Testis (tissue), 2 donors: ENCODE measurements at regions not wholly inside any gene's neighbourhood (a gene's known extent, or its start where the extent isn't known, plus 50 kb on each side); places are given as distances from the start of the nearest gene placed in this dataset.

ENCODE experiments used
- DNase-seq: peaks from one replicate; pipeline ENCODE4 v3.0.0-alpha.2; 2019
- H3K27ac ChIP-seq, 2 donors: fragments of 200-600 bp; sonication (generic); one replicate each; pipeline ENCODE4 v1.5.1; 2019
- H3K27me3 ChIP-seq: fragments of 200-600 bp; sonication (generic); one replicate; pipeline ENCODE4 v1.5.1; 2019
- H3K36me3 ChIP-seq: fragments of 200-600 bp; sonication (generic); one replicate; pipeline ENCODE4 v1.5.1; 2017; ENCODE audit warnings: low read depth; ENCODE audit errors: missing control alignments
- H3K4me1 ChIP-seq: fragments of 200-600 bp; sonication (generic); one replicate; pipeline ENCODE4 v1.5.1; 2019
- H3K4me3 ChIP-seq, 2 donors: fragments of 200-600 bp; sonication (generic); one replicate each; pipeline ENCODE4 v1.5.1; 2017 to 2019
- H3K9me3 ChIP-seq: fragments of 200-600 bp; sonication (generic); one replicate; pipeline ENCODE4 v1.5.1; 2017
- POLR2A ChIP-seq: fragments of 450-650 bp; IDR thresholded peaks from one replicate; pipeline ENCODE4 v1.6.1; 2017; ENCODE audit warnings: antibody characterized with exemption, mild to moderate bottlenecking, moderate library complexity
- WGBS, 2 donors: methylation state at CpG; one replicate each; pipeline ENCODE4 v1.1.5; 2018; 5-methylcytosine and 5-hydroxymethylcytosine counted together
- intact Hi-C: fragments of 100-400 bp; cut with DNase I; formaldehyde crosslinking; loops from one replicate; pipeline ENCODE4 v1.15.1; 2023; ENCODE audit warnings: low total_unique reads
- TF ChIP-seq, protein P1 (sequence below), 3 experiments: fragments of 450-650 bp in 2 of 3; fragments of 200-600 bp in 1 of 3; sonication (generic) in 1 of 3; IDR thresholded peaks; one replicate each; pipeline ENCODE4 v1.5.1; 2016 to 2019; ENCODE audit warnings: antibody characterized with exemption in 3 of 3, mild to moderate bottlenecking in 2 of 3, moderate library complexity in 1 of 3

- intact Hi-C loops, result no loop called here
- H3K36me3 ChIP-seq, result no peaks in the 10 kb centered on the region
- 55 to 64% methylated on average over 4 of the region's 4 CpGs for WGBS, 2 donors
These were observed 113.1 kb upstream of the RNF32 start for GRCh38 chr7:156527458-156527890.

GRCh38 chr7:156524818-156525597, 115.6 kb upstream of the RNF32 start:
- no peaks in the 10 kb centered on the region for H3K36me3 ChIP-seq
- no peaks in the 10 kb centered on the region for H3K9me3 ChIP-seq
- no peak for DNase-seq
- no peak overlapping the region for H3K4me3 ChIP-seq
- WGBS, 2 donors, result 59 to 69% methylated on average over 11 of the region's 11 CpGs
- H3K4me1 ChIP-seq, result no peaks in the 10 kb centered on the region
- no peaks in the 10 kb centered on the region for H3K27me3 ChIP-seq
- intact Hi-C loops, result no loop called here
- no peak for TF ChIP-seq POLR2A
- TF ChIP-seq, protein P1, sequence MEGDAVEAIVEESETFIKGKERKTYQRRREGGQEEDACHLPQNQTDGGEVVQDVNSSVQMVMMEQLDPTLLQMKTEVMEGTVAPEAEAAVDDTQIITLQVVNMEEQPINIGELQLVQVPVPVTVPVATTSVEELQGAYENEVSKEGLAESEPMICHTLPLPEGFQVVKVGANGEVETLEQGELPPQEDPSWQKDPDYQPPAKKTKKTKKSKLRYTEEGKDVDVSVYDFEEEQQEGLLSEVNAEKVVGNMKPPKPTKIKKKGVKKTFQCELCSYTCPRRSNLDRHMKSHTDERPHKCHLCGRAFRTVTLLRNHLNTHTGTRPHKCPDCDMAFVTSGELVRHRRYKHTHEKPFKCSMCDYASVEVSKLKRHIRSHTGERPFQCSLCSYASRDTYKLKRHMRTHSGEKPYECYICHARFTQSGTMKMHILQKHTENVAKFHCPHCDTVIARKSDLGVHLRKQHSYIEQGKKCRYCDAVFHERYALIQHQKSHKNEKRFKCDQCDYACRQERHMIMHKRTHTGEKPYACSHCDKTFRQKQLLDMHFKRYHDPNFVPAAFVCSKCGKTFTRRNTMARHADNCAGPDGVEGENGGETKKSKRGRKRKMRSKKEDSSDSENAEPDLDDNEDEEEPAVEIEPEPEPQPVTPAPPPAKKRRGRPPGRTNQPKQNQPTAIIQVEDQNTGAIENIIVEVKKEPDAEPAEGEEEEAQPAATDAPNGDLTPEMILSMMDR (IDR thresholded peaks at IDR 0.05), result no peak
- no peak overlapping the region for H3K27ac ChIP-seq

More at GRCh38 chr7:156527458-156527890, 113.1 kb upstream of the RNF32 start:
- TF ChIP-seq POLR2A, result no peak
- TF ChIP-seq, protein P1 (IDR thresholded peaks at IDR 0.05), result no peak
- Histone ChIP-seq H3K9me3 (no peaks in the 10 kb centered on the region), H3K4me1 (no peaks in the 10 kb centered on the region), H3K27ac (no peak overlapping the region), H3K27me3 (no peaks in the 10 kb centered on the region), H3K4me3 (no peak overlapping the region)
- no peak for DNase-seq

GRCh38 chr7:156523447-156524048, 117.0 kb upstream of the RNF32 start:
- peak overlapping the region; percentile 26 to 31 for H3K4me3 ChIP-seq
- peak; percentile 56 for DNase-seq
- H3K27me3 ChIP-seq, result no peaks in the 10 kb centered on the region
- TF ChIP-seq, protein P1 (IDR thresholded peaks at IDR 0.05), result no peak
- no peak for TF ChIP-seq POLR2A
- H3K4me1 ChIP-seq, result no peaks in the 10 kb centered on the region
- intact Hi-C loops, result no loop called here
- H3K36me3 ChIP-seq, result no peaks in the 10 kb centered on the region
- no peaks in the 10 kb centered on the region for H3K9me3 ChIP-seq
- 57 to 62% methylated on average over 24 of the region's 24 CpGs for WGBS, 2 donors
- no peak overlapping the region for H3K27ac ChIP-seq

GRCh38 chr7:156522801-156523200, 117.8 kb upstream of the RNF32 start:
- no peaks in the 10 kb centered on the region for H3K9me3 ChIP-seq
- H3K36me3 ChIP-seq, result no peaks in the 10 kb centered on the region
- intact Hi-C loops, result no loop called here
- no peak for TF ChIP-seq POLR2A
- TF ChIP-seq, protein P1 (IDR thresholded peaks at IDR 0.05), result no peak
- H3K4me3 ChIP-seq, result peak overlapping the region; percentile 26 to 31
- 78 to 79% methylated on average over 16 to 17 of the region's 17 CpGs for WGBS, 2 donors
- no peaks in the 10 kb centered on the region for H3K27me3 ChIP-seq
- H3K27ac ChIP-seq, result no peak overlapping the region
- no peaks in the 10 kb centered on the region for H3K4me1 ChIP-seq
- DNase-seq, result no peak
